GM12878 (cell line): ENCODE measurements at regions not wholly inside any gene's neighbourhood (a gene's known extent, or its start where the extent isn't known, plus 50 kb on each side); places are given as distances from the start of the nearest gene placed in this dataset.

Experiments used
- ATAC-seq: fragments of 200-7000 bp; cut with Tn5 transposase; 3 replicates; pipeline ENCODE4 v1.9.1; 2020; ENCODE audit warnings: mild to moderate bottlenecking, moderate library complexity
- BruUV-seq: library from RNA; stranded (reverse); fragments of 400-500 nt; replicated peaks from 2 replicates; lab custom pipeline; 2021; lab: Mats Ljungman, UMichigan
- CTCF ChIA-PET: fragments of 300-600 bp; sonication (Branson Sonifier 250); formaldehyde crosslinking; extraction: SDS; loops from one replicate; lab custom pipeline; 2021; ENCODE audit warnings: inconsistent platforms; lab: Yijun Ruan, JAX
- POLR2A ChIA-PET: fragments of 350-600 bp; formaldehyde crosslinking; extraction: SDS; loops from one replicate; lab custom pipeline; 2021; ENCODE audit warnings: inconsistent platforms; lab: Charles Lee
- RAD21 ChIA-PET: fragments of 300-600 bp; sonication (Branson Sonifier 250); formaldehyde crosslinking; loops from one replicate; lab custom pipeline; 2023; ENCODE audit warnings: antibody characterized with exemption; ENCODE audit not compliant: unreplicated experiment; lab: Charles Lee
- SMC1A ChIA-PET: fragments of 300-600 bp; sonication (Branson Sonifier 250); formaldehyde crosslinking; loops from one replicate; lab custom pipeline; 2023; ENCODE audit not compliant: unreplicated experiment, uncharacterized antibody; lab: Charles Lee
- DNase-seq: peaks from one replicate; pipeline ENCODE4 v3.0.0-alpha.2; 2011; ENCODE audit warnings: low read depth, low spot score
- FAIRE-seq: peaks from 3 replicates; lab custom pipeline; 2011; peaks lifted over from hg19 to GRCh38; lab: Jason Lieb, UNC
- H2AFZ ChIP-seq: 2 replicates; pipeline ENCODE4 v1.6.0; 2011; ENCODE audit warnings: low read depth, low read length, control low read depth; ENCODE audit not compliant: control insufficient read depth
- H3K27ac ChIP-seq: 2 replicates; pipeline ENCODE4 v1.5.1; 2011; ENCODE audit warnings: control low read depth; ENCODE audit not compliant: control insufficient read depth, insufficient read depth
- H3K27me3 ChIP-seq, 2 experiments: replicated peaks in 1 of 2; 2 replicates each; pipeline versions ENCODE4 v1.6.0 to v1.6.1; 2011; ENCODE audit warnings: low read length in 1 of 2; ENCODE audit not compliant: control insufficient read depth in 2 of 2, insufficient read depth in 2 of 2
- H3K36me3 ChIP-seq, 2 experiments: 2 replicates each; pipeline ENCODE4 v1.5.1; 2011; ENCODE audit warnings: low read length in 1 of 2; ENCODE audit not compliant: control insufficient read depth in 2 of 2, insufficient read depth in 2 of 2
- H3K4me1 ChIP-seq: 2 replicates; pipeline ENCODE4 v1.6.1; 2011; ENCODE audit warnings: mild to moderate bottlenecking, low read length, moderate library complexity, mixed read lengths; ENCODE audit not compliant: control insufficient read depth, insufficient read depth
- H3K4me2 ChIP-seq: 2 replicates; pipeline ENCODE4 v1.6.0; 2011; ENCODE audit warnings: control low read depth; ENCODE audit not compliant: control insufficient read depth, insufficient read depth
- H3K4me3 ChIP-seq: fragments of 200-600 bp; sonication (generic); 2 replicates; pipeline ENCODE4 v1.5.1; 2016
- H3K79me2 ChIP-seq: 2 replicates; pipeline ENCODE4 v1.6.0; 2011; ENCODE audit warnings: low read length; ENCODE audit not compliant: control insufficient read depth, insufficient read depth
- H3K9ac ChIP-seq: 2 replicates; pipeline ENCODE4 v1.8.0; 2011; ENCODE audit warnings: low read length, control low read depth, mixed read lengths; ENCODE audit not compliant: control insufficient read depth, insufficient read depth
- H3K9me3 ChIP-seq: replicated peaks from 3 replicates; pipeline ENCODE4 v1.5.1; 2011; ENCODE audit warnings: mild to moderate bottlenecking, low read length; ENCODE audit not compliant: control insufficient read depth, insufficient read depth
- H4K20me1 ChIP-seq: 2 replicates; pipeline ENCODE4 v1.6.0; 2011; ENCODE audit not compliant: control insufficient read depth, insufficient read depth
- BACH1 ChIP-seq: fragments of 450-650 bp; IDR thresholded peaks from 2 replicates; pipeline ENCODE4 v1.6.1; 2017; ENCODE audit warnings: mild to moderate bottlenecking, borderline replicate concordance
- CREB1 ChIP-seq: IDR thresholded peaks from 2 replicates; pipeline ENCODE4 v1.6.1; 2012; ENCODE audit warnings: low read depth, mild to moderate bottlenecking, inconsistent platforms
- HDAC6 ChIP-seq: fragments of 200-600 bp; sonication (generic); IDR thresholded peaks from one replicate; pipeline ENCODE4 v1.8.0; 2017; ENCODE audit warnings: antibody characterized with exemption; ENCODE audit not compliant: unreplicated experiment
- IKZF1 ChIP-seq: fragments of 450-650 bp; conservative IDR thresholded peaks from 2 replicates; pipeline ENCODE4 v1.6.1; 2017; ENCODE audit warnings: antibody characterized with exemption, mild to moderate bottlenecking
- KLF5 ChIP-seq: fragments of 450-650 bp; IDR thresholded peaks from 2 replicates; pipeline ENCODE4 v1.6.1; 2014; ENCODE audit warnings: mild to moderate bottlenecking; ENCODE audit not compliant: partially characterized antibody
- POU2F2 ChIP-seq: IDR thresholded peaks from 3 replicates; pipeline ENCODE4 v1.6.1; 2011; ENCODE audit warnings: low read depth, mild to moderate bottlenecking, low read length, borderline replicate concordance
- ZNF24 ChIP-seq: fragments of 450-650 bp; IDR thresholded peaks from 2 replicates; pipeline ENCODE4 v1.6.1; 2017; ENCODE audit warnings: antibody characterized with exemption, mild to moderate bottlenecking
- WGBS: methylation state at CpG from one replicate; pipeline ENCODE4 v1.1.6; 2016; ENCODE audit warnings: low lambda C conversion rate; ENCODE audit not compliant: insufficient replicate concordance, insufficient coverage; ENCODE audit errors: missing lambda C conversion rate; 5-methylcytosine and 5-hydroxymethylcytosine counted together
- in situ Hi-C: fragments of 300-500 bp; cut with MboI; formaldehyde crosslinking; loops from 9 replicates; pipeline ENCODE4 v1.14.3; 2018; ENCODE audit warnings: mixed read lengths
- intact Hi-C: fragments of 100-400 bp; cut with micrococcal nuclease; formaldehyde crosslinking; loops from one replicate; pipeline ENCODE4 v1.14.2; 2022; ENCODE audit not compliant: unreplicated experiment
- TF ChIP-seq, protein P1 (sequence below): fragments of 450-650 bp; IDR thresholded peaks from 2 replicates; pipeline ENCODE4 v1.6.1; 2018; ENCODE audit warnings: mild to moderate bottlenecking, low read depth, moderate library complexity; ENCODE audit not compliant: partially characterized antibody
- TF ChIP-seq, protein P2 (sequence below): fragments of 450-650 bp; IDR thresholded peaks from 2 replicates; pipeline ENCODE4 v1.6.1; 2018; ENCODE audit warnings: borderline replicate concordance, mild to moderate bottlenecking; ENCODE audit not compliant: partially characterized antibody
- TF ChIP-seq, protein P3 (sequence below): IDR thresholded peaks from 2 replicates; pipeline ENCODE4 v1.6.1; 2011; ENCODE audit warnings: low read depth, mild to moderate bottlenecking, low read length, moderate library complexity, borderline replicate concordance; ENCODE audit errors: extremely low read depth

DNA sequence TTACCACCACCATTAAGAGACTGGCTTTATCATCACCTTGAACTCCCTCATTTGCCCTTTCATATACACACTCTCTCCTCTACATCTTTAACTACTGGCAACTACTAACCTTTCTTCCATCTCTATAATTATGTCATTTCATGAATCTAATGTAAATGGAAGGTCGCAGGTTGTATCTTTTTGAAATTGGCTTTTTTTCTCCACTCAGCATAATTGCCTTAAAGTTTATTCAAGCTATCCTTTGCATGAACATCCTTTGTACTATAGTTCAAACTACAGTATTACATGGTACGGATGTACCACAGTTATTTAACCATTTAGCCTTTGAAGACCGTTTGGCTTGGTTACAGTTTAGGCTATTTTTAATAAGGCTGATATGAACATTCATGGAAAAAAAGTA is 129.5 kb upstream of the ZNF804A start:
- Histone ChIP-seq H3K79me2 (no peaks in the 10 kb centered on the region), H3K27me3 (no peaks in the 10 kb centered on the region), H3K9me3 (no peaks in the 10 kb centered on the region), H4K20me1 (no peaks in the 10 kb centered on the region), H3K4me2 (no peak overlapping the region), H2AFZ (no peak overlapping the region), H3K4me1 (no peaks in the 10 kb centered on the region), H3K4me3 (no peak overlapping the region), H3K9ac (no peak overlapping the region), H3K27ac (no peak overlapping the region), H3K36me3 (no peaks in the 10 kb centered on the region)
- in situ Hi-C loops = no loop called here
- ATAC-seq = no peak
- CTCF ChIA-PET = no interaction called here
- FAIRE-seq = no peak
- SMC1A ChIA-PET = interaction anchor here (1.2 kb wide), 1 partner anchor 66 kb away, joined by 3 read pairs; no protein-coding TSS in a partner anchor
- POLR2A ChIA-PET = no interaction called here
- WGBS = 2% methylated on average over 3 of the region's 3 CpGs
- intact Hi-C loops = no loop called here
- RAD21 ChIA-PET = no interaction called here
- no peak for DNase-seq
- TF ChIP-seq ZNF24 = no peak
- no peak for TF ChIP-seq POU2F2
- TF ChIP-seq BACH1 = no peak
- TF ChIP-seq KLF5 = no peak
- TF ChIP-seq HDAC6 = no peak
- TF ChIP-seq, protein P1, sequence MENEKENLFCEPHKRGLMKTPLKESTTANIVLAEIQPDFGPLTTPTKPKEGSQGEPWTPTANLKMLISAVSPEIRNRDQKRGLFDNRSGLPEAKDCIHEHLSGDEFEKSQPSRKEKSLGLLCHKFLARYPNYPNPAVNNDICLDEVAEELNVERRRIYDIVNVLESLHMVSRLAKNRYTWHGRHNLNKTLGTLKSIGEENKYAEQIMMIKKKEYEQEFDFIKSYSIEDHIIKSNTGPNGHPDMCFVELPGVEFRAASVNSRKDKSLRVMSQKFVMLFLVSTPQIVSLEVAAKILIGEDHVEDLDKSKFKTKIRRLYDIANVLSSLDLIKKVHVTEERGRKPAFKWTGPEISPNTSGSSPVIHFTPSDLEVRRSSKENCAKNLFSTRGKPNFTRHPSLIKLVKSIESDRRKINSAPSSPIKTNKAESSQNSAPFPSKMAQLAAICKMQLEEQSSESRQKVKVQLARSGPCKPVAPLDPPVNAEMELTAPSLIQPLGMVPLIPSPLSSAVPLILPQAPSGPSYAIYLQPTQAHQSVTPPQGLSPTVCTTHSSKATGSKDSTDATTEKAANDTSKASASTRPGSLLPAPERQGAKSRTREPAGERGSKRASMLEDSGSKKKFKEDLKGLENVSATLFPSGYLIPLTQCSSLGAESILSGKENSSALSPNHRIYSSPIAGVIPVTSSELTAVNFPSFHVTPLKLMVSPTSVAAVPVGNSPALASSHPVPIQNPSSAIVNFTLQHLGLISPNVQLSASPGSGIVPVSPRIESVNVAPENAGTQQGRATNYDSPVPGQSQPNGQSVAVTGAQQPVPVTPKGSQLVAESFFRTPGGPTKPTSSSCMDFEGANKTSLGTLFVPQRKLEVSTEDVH = no peak
- TF ChIP-seq, protein P2, sequence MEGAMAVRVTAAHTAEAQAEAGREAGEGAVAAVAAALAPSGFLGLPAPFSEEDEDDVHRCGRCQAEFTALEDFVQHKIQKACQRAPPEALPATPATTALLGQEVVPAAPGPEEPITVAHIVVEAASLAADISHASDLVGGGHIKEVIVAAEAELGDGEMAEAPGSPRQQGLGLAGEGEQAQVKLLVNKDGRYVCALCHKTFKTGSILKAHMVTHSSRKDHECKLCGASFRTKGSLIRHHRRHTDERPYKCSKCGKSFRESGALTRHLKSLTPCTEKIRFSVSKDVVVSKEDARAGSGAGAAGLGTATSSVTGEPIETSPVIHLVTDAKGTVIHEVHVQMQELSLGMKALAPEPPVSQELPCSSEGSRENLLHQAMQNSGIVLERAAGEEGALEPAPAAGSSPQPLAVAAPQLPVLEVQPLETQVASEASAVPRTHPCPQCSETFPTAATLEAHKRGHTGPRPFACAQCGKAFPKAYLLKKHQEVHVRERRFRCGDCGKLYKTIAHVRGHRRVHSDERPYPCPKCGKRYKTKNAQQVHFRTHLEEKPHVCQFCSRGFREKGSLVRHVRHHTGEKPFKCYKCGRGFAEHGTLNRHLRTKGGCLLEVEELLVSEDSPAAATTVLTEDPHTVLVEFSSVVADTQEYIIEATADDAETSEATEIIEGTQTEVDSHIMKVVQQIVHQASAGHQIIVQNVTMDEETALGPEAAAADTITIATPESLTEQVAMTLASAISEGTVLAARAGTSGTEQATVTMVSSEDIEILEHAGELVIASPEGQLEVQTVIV = no peak
- no peak for TF ChIP-seq IKZF1
- TF ChIP-seq, protein P3, sequence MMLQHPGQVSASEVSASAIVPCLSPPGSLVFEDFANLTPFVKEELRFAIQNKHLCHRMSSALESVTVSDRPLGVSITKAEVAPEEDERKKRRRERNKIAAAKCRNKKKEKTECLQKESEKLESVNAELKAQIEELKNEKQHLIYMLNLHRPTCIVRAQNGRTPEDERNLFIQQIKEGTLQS = no peak
- TF ChIP-seq CREB1 = no peak
- BruUV-seq = no TSS peak
